ENCODE measurements at regions not wholly inside any gene's neighbourhood (a gene's known extent, or its start where the extent isn't known, plus 50 kb on each side); places are given as distances from the start of the nearest gene placed in this dataset.

DNA sequence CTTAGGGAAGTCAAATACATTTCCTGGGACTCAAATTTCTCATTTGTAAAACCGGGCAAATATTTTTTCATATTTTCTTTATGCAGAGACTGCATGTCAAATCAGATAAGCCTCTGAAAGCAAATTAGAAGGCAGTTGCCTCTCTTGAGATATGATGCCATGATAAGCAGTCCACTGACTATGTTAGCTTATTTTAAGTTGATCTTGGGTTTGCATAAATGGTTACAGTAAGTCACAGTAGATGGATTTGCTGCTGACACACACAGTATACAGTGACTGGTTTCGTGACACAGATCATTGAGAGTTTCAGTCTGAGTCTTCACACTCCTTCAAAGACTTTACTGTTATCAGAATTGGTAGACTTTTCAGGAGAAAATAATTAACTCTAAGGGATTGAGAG lies 927.6 kb upstream of the CDH8 start:
- no peak overlapping the region for H3K4me3 Mint-ChIP-seq
- H3K36me3 Mint-ChIP-seq, result no peaks in the 10 kb centered on the region
- no peaks in the 10 kb centered on the region for H3K9me3 Mint-ChIP-seq
- no peak overlapping the region for H3K27ac Mint-ChIP-seq
- no peak for DNase-seq (ENCODE audit: low spot score in 2 of 2, unreplicated experiment in 2 of 2)
- H3K27me3 Mint-ChIP-seq (ENCODE audit: low read depth), result no peaks in the 10 kb centered on the region
- no peaks in the 10 kb centered on the region for H3K4me1 Mint-ChIP-seq
- TF ChIP-seq CTCF (IDR thresholded peaks at IDR 0.05; ENCODE audit: unreplicated experiment), result no peak

DNA sequence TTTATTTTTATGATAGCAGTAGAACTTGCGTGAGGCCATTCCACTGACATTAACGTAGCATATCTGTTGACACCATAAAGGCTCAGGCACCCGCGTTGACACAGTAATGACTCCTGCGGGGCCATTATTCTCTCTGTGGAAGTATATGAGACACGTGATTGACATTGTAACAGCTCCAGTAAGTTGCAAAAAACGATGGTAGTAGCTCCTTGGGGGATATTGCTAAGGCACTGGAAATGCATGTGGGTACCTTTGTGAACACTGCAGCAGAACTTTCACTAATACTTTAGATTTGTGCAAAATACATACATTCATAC lies 918.8 kb upstream of the CDH8 start:
- DNase-seq (ENCODE audit: low spot score in 2 of 2, unreplicated experiment in 2 of 2), result no peak
- Mint-ChIP-seq H3K9me3 (no peaks in the 10 kb centered on the region), H3K4me1 (peaks cover 2% of the 10 kb centered on the region), H3K27me3 (ENCODE audit: low read depth) (no peaks in the 10 kb centered on the region), H3K27ac (no peak overlapping the region), H3K4me3 (no peak overlapping the region), H3K36me3 (no peaks in the 10 kb centered on the region)
- TF ChIP-seq CTCF (IDR thresholded peaks at IDR 0.05; ENCODE audit: unreplicated experiment), result no peak

GRCh38 chr16:62954144-62955032 lies 918.1 kb upstream of the CDH8 start:
- Mint-ChIP-seq H3K27ac (no peak overlapping the region), H3K4me3 (no peak overlapping the region), H3K27me3 (ENCODE audit: low read depth) (no peaks in the 10 kb centered on the region), H3K36me3 (no peaks in the 10 kb centered on the region), H3K4me1 (peaks cover 2% of the 10 kb centered on the region), H3K9me3 (no peaks in the 10 kb centered on the region)
- no peak for TF ChIP-seq CTCF (IDR thresholded peaks at IDR 0.05; ENCODE audit: unreplicated experiment)
- no peak for DNase-seq (ENCODE audit: low spot score in 2 of 2, unreplicated experiment in 2 of 2)

GRCh38 chr16:62950351-62950750 lies 914.1 kb upstream of the CDH8 start:
- H3K4me3 Mint-ChIP-seq, result no peak overlapping the region
- H3K27ac Mint-ChIP-seq, result no peak overlapping the region
- H3K4me1 Mint-ChIP-seq, result peaks cover 5% of the 10 kb centered on the region
- no peak for DNase-seq (ENCODE audit: low spot score in 2 of 2, unreplicated experiment in 2 of 2)
- H3K27me3 Mint-ChIP-seq (ENCODE audit: low read depth), result no peaks in the 10 kb centered on the region
- H3K9me3 Mint-ChIP-seq, result peaks cover 6% of the 10 kb centered on the region
- TF ChIP-seq CTCF (IDR thresholded peaks at IDR 0.05; ENCODE audit: unreplicated experiment), result no peak
- no peaks in the 10 kb centered on the region for H3K36me3 Mint-ChIP-seq

- TF ChIP-seq CTCF (IDR thresholded peaks at IDR 0.05; ENCODE audit: unreplicated experiment), result no peak
- H3K36me3 Mint-ChIP-seq, result no peaks in the 10 kb centered on the region
- H3K9me3 Mint-ChIP-seq, result peaks cover 3% of the 10 kb centered on the region
- peak in 1 of 2 experiments; percentile 40 for DNase-seq (ENCODE audit: low spot score in 2 of 2, unreplicated experiment in 2 of 2)
- no peaks in the 10 kb centered on the region for H3K27me3 Mint-ChIP-seq (ENCODE audit: low read depth)
- H3K4me1 Mint-ChIP-seq, result peaks cover 16% of the 10 kb centered on the region
- H3K4me3 Mint-ChIP-seq, result no peak overlapping the region
- H3K27ac Mint-ChIP-seq, result peak overlapping the region; percentile 13
These were observed 904.3 kb upstream of the CDH8 start for GRCh38 chr16:62940569-62940968.

Data from mesothelial cell of epicardium (in vitro differentiated cells).